H9 (cell line): ENCODE measurements at regions not wholly inside any gene's neighbourhood (a gene's known extent, or its start where the extent isn't known, plus 50 kb on each side); places are given as distances from the start of the nearest gene placed in this dataset.

Experiments used
- DNase-seq: peaks from one replicate; pipeline ENCODE4 v3.0.0-alpha.2; 2017
- H2AFZ ChIP-seq: one replicate; pipeline ENCODE4 v1.6.1; 2013; ENCODE audit warnings: mild to moderate bottlenecking, low read length, control low read depth, moderate library complexity
- H2AK5ac ChIP-seq: 2 replicates; pipeline ENCODE4 v1.6.1; 2013; ENCODE audit warnings: low read length, control low read depth, mixed read lengths; ENCODE audit not compliant: insufficient read length
- H2BK120ac ChIP-seq: one replicate; pipeline ENCODE4 v1.6.1; 2013; ENCODE audit warnings: low read depth, mild to moderate bottlenecking, low read length, control low read depth, inconsistent platforms; ENCODE audit not compliant: poor library complexity, severe bottlenecking
- H2BK12ac ChIP-seq: 2 replicates; pipeline ENCODE4 v1.6.1; 2013; ENCODE audit warnings: low read length, control low read depth, mixed read lengths, low read depth; ENCODE audit not compliant: insufficient read length
- H2BK15ac ChIP-seq: 2 replicates; pipeline ENCODE4 v1.6.1; 2013; ENCODE audit warnings: low read depth, low read length, control low read depth
- H2BK20ac ChIP-seq: one replicate; pipeline ENCODE4 v1.6.1; 2013; ENCODE audit warnings: low read depth, mild to moderate bottlenecking, low read length, control low read depth, inconsistent platforms; ENCODE audit not compliant: poor library complexity, severe bottlenecking
- H2BK5ac ChIP-seq: 2 replicates; pipeline ENCODE4 v1.6.1; 2013; ENCODE audit warnings: low read length, control low read depth, mixed read lengths; ENCODE audit not compliant: insufficient read length
- H3K14ac ChIP-seq: 2 replicates; pipeline ENCODE4 v1.6.1; 2013; ENCODE audit warnings: low read length, control low read depth; ENCODE audit not compliant: insufficient read depth
- H3K18ac ChIP-seq: 2 replicates; pipeline ENCODE4 v1.6.1; 2013; ENCODE audit warnings: low read depth, mild to moderate bottlenecking, mixed read lengths, low read length, control low read depth; ENCODE audit not compliant: insufficient read length
- H3K23ac ChIP-seq: 2 replicates; pipeline ENCODE4 v1.6.1; 2013; ENCODE audit warnings: low read length, control low read depth, mixed read lengths, low read depth; ENCODE audit not compliant: insufficient read length
- H3K23me2 ChIP-seq: 2 replicates; pipeline ENCODE4 v1.6.1; 2013; ENCODE audit warnings: low read depth, mild to moderate bottlenecking, mixed read lengths, low read length, control low read depth; ENCODE audit not compliant: insufficient read length, poor library complexity, severe bottlenecking
- H3K27ac ChIP-seq: 2 replicates; pipeline ENCODE4 v1.5.1; 2013; ENCODE audit warnings: low read length, control low read depth, mixed read lengths, low read depth; ENCODE audit not compliant: insufficient read length
- H3K27me3 ChIP-seq: 2 replicates; pipeline ENCODE4 v1.6.1; 2013; ENCODE audit warnings: low read length, control low read depth, inconsistent platforms; ENCODE audit not compliant: insufficient read depth
- H3K4ac ChIP-seq: 2 replicates; pipeline ENCODE4 v1.6.1; 2013; ENCODE audit warnings: low read depth, mild to moderate bottlenecking, control low read depth, inconsistent platforms, low read length, moderate library complexity
- H3K4me1 ChIP-seq: 2 replicates; pipeline ENCODE4 v1.6.1; 2013; ENCODE audit warnings: low read length, control low read depth, inconsistent platforms; ENCODE audit not compliant: insufficient read depth
- H3K4me2 ChIP-seq: 2 replicates; pipeline ENCODE4 v1.6.1; 2013; ENCODE audit warnings: low read length, control low read depth, mixed read lengths; ENCODE audit not compliant: insufficient read length, insufficient read depth
- H3K56ac ChIP-seq: 2 replicates; pipeline ENCODE4 v1.6.1; 2013; ENCODE audit warnings: low read depth, mild to moderate bottlenecking, mixed read lengths, low read length, control low read depth; ENCODE audit not compliant: insufficient read length
- H3K79me1 ChIP-seq: 2 replicates; pipeline ENCODE4 v1.6.1; 2013; ENCODE audit warnings: low read depth, mild to moderate bottlenecking, moderate library complexity, low read length, control low read depth, inconsistent platforms; ENCODE audit not compliant: insufficient read depth, poor library complexity, severe bottlenecking
- H3K79me2 ChIP-seq: 2 replicates; pipeline ENCODE4 v1.6.1; 2013; ENCODE audit warnings: low read length, control low read depth, inconsistent platforms; ENCODE audit not compliant: insufficient read depth
- H3K9ac ChIP-seq: 2 replicates; pipeline ENCODE4 v1.6.1; 2013; ENCODE audit warnings: low read length, control low read depth, mixed read lengths; ENCODE audit not compliant: insufficient read length; ENCODE audit errors: extremely low read depth
- H3K9me3 ChIP-seq: one replicate; pipeline ENCODE4 v1.6.1; 2013; ENCODE audit warnings: low read depth, low read length, inconsistent platforms; ENCODE audit not compliant: control insufficient read depth
- H3T11ph ChIP-seq: one replicate; pipeline ENCODE4 v1.6.1; 2013; ENCODE audit warnings: mild to moderate bottlenecking, low read length, control low read depth, inconsistent platforms
- H4K20me1 ChIP-seq: one replicate; pipeline ENCODE4 v1.6.1; 2013; ENCODE audit not compliant: control insufficient read depth, insufficient read length, insufficient read depth
- H4K5ac ChIP-seq: 2 replicates; pipeline ENCODE4 v1.6.1; 2013; ENCODE audit warnings: low read depth, mild to moderate bottlenecking, mixed read lengths, low read length, control low read depth; ENCODE audit not compliant: insufficient read length
- H4K8ac ChIP-seq: replicated peaks from 2 replicates; pipeline ENCODE4 v1.6.1; 2013; ENCODE audit warnings: low read length, control low read depth, mixed read lengths, low read depth; ENCODE audit not compliant: insufficient read length
- H4K91ac ChIP-seq: 2 replicates; pipeline ENCODE4 v1.6.1; 2013; ENCODE audit warnings: low read depth, mild to moderate bottlenecking, moderate library complexity, mixed read lengths, low read length, control low read depth; ENCODE audit not compliant: insufficient read length
- H3K27ac Mint-ChIP-seq, 3 experiments: 2 replicates in 2 of 3; 3 replicates in 1 of 3; pipeline ENCODE4 v1.8.0; 2020 to 2021; ENCODE audit warnings: mixed read lengths in 3 of 3, mild to moderate bottlenecking in 1 of 3, moderate library complexity in 1 of 3
- H3K27me3 Mint-ChIP-seq: 2 replicates; pipeline ENCODE4 v1.8.0; 2021; ENCODE audit warnings: low read depth, mild to moderate bottlenecking, moderate library complexity, mixed read lengths
- H3K36me3 Mint-ChIP-seq, 3 experiments: 2 replicates in 2 of 3; 3 replicates in 1 of 3; pipeline ENCODE4 v1.8.0; 2020 to 2021; ENCODE audit warnings: low read depth in 3 of 3, mixed read lengths in 3 of 3; ENCODE audit not compliant: insufficient read depth in 1 of 3
- H3K4me1 Mint-ChIP-seq, 2 experiments: 2 replicates each; pipeline ENCODE4 v1.8.0; 2020; ENCODE audit warnings: mixed read lengths in 2 of 2
- H3K4me3 Mint-ChIP-seq, 2 experiments: 2 replicates in 1 of 2; 3 replicates in 1 of 2; pipeline ENCODE4 v1.8.0; 2020 to 2021; ENCODE audit warnings: mild to moderate bottlenecking in 2 of 2, mixed read lengths in 2 of 2, moderate library complexity in 1 of 2
- H3K9me3 Mint-ChIP-seq, 2 experiments: 2 replicates in 1 of 2; 3 replicates in 1 of 2; pipeline ENCODE4 v1.8.0; 2020; ENCODE audit warnings: mild to moderate bottlenecking in 2 of 2, mixed read lengths in 2 of 2, moderate library complexity in 1 of 2
- CTCF ChIP-seq: fragments of 200-600 bp; sonication (generic); conservative IDR thresholded peaks from 3 replicates; pipeline ENCODE4 v1.8.0; 2021; ENCODE audit warnings: antibody characterized with exemption, mild to moderate bottlenecking
- WGBS: extraction: QIAGEN DNeasy Blood & Tissue Kit; methylation state at CpG from one replicate; pipeline ENCODE4 v1.1.7; 2013; ENCODE audit warnings: missing lambda C conversion rate, low lambda C conversion rate, mixed read lengths; ENCODE audit not compliant: insufficient read length; ENCODE audit errors: extremely low coverage; 5-methylcytosine and 5-hydroxymethylcytosine counted together

GRCh38 chr3:181276358-181276896 is 286.9 kb upstream of the DNAJC19 start:
- DNase-seq = no peak
- Histone ChIP-seq H4K5ac (no peak overlapping the region), H3K9ac (no peak overlapping the region), H3K9me3 (no peaks in the 10 kb centered on the region), H2AFZ (no peak overlapping the region), H4K91ac (no peak overlapping the region), H3K23me2 (no peaks in the 10 kb centered on the region), H3K27me3 (no peaks in the 10 kb centered on the region), H2BK20ac (no peak overlapping the region), H3K79me2 (no peaks in the 10 kb centered on the region), H3K27ac (no peak overlapping the region), H2BK15ac (no peak overlapping the region), H3T11ph (no peak overlapping the region), H3K4me1 (no peaks in the 10 kb centered on the region), H3K4me2 (no peak overlapping the region), H4K8ac (no peak overlapping the region), H3K79me1 (no peaks in the 10 kb centered on the region), H4K20me1 (no peaks in the 10 kb centered on the region), H2BK120ac (no peak overlapping the region), H3K18ac (no peak overlapping the region), H3K56ac (no peak overlapping the region), H3K23ac (no peak overlapping the region), H2BK12ac (no peak overlapping the region), H3K4ac (no peak overlapping the region), H2BK5ac (no peak overlapping the region), H2AK5ac (no peak overlapping the region), H3K14ac (no peak overlapping the region)
- Mint-ChIP-seq H3K27ac (no peak overlapping the region), H3K4me1 (no peaks in the 10 kb centered on the region), H3K9me3 (no peaks in the 10 kb centered on the region), H3K36me3 (no peaks in the 10 kb centered on the region), H3K27me3 (no peaks in the 10 kb centered on the region), H3K4me3 (no peak overlapping the region)
- WGBS = no CpG with 5 or more reads among the region's 6 CpGs
- TF ChIP-seq CTCF = no peak
